ENCODE measurements at regions not wholly inside any gene's neighbourhood (a gene's known extent, or its start where the extent isn't known, plus 50 kb on each side); places are given as distances from the start of the nearest gene placed in this dataset.
"Not testable (repeated sequence)": the region's sequence is repeated elsewhere in the genome, so short reads cannot be mapped to it uniquely, and the experiment has no call there.

GRCh38 chr9:41657141-41657540, 468.0 kb upstream of the ZNG1F start:
- not testable (repeated sequence) for H3K36me3 Mint-ChIP-seq, H3K27me3 Mint-ChIP-seq, ATAC-seq, H3K4me3 Mint-ChIP-seq, H3K27ac Mint-ChIP-seq, H3K4me1 Mint-ChIP-seq, H3K9me3 Mint-ChIP-seq

- H3K4me3 Mint-ChIP-seq, H3K27me3 Mint-ChIP-seq, H3K4me1 Mint-ChIP-seq, H3K36me3 Mint-ChIP-seq, H3K27ac Mint-ChIP-seq, ATAC-seq, H3K9me3 Mint-ChIP-seq: not testable (repeated sequence)
Observed at GRCh38 chr9:41655071-41655554, 466.0 kb upstream of the ZNG1F start.

GRCh38 chr9:41654349-41654748, 465.2 kb upstream of the ZNG1F start:
- not testable (repeated sequence) for H3K36me3 Mint-ChIP-seq, H3K9me3 Mint-ChIP-seq, ATAC-seq, H3K27me3 Mint-ChIP-seq, H3K4me1 Mint-ChIP-seq, H3K27ac Mint-ChIP-seq
- peak overlapping the region; percentile 30 for H3K4me3 Mint-ChIP-seq

GRCh38 chr9:41653560-41654340, 464.6 kb upstream of the ZNG1F start:
- H3K4me3 Mint-ChIP-seq = peak overlapping the region; percentile 30
- not testable (repeated sequence) for H3K36me3 Mint-ChIP-seq, H3K27ac Mint-ChIP-seq, H3K9me3 Mint-ChIP-seq, H3K4me1 Mint-ChIP-seq, H3K27me3 Mint-ChIP-seq, ATAC-seq

- H3K36me3 Mint-ChIP-seq, H3K27ac Mint-ChIP-seq, ATAC-seq, H3K4me1 Mint-ChIP-seq, H3K4me3 Mint-ChIP-seq, H3K27me3 Mint-ChIP-seq, H3K9me3 Mint-ChIP-seq: not testable (repeated sequence)
Observed at GRCh38 chr9:41652800-41653199, 463.7 kb upstream of the ZNG1F start.

- not testable (repeated sequence) for H3K36me3 Mint-ChIP-seq, H3K27me3 Mint-ChIP-seq, H3K4me1 Mint-ChIP-seq, H3K27ac Mint-ChIP-seq, H3K4me3 Mint-ChIP-seq, ATAC-seq, H3K9me3 Mint-ChIP-seq
Observed at GRCh38 chr9:41652100-41652713, 463.1 kb upstream of the ZNG1F start.

GRCh38 chr9:41650086-41650485, 461.0 kb upstream of the ZNG1F start:
- not testable (repeated sequence) for H3K27ac Mint-ChIP-seq, ATAC-seq, H3K27me3 Mint-ChIP-seq, H3K4me3 Mint-ChIP-seq, H3K9me3 Mint-ChIP-seq, H3K36me3 Mint-ChIP-seq, H3K4me1 Mint-ChIP-seq

GRCh38 chr9:41648564-41648963, 459.4 kb upstream of the ZNG1F start:
- not testable (repeated sequence) for H3K4me1 Mint-ChIP-seq, H3K9me3 Mint-ChIP-seq, H3K27ac Mint-ChIP-seq, H3K4me3 Mint-ChIP-seq, H3K27me3 Mint-ChIP-seq, H3K36me3 Mint-ChIP-seq, ATAC-seq

GRCh38 chr9:41646246-41646645, 457.1 kb upstream of the ZNG1F start:
- H3K27ac Mint-ChIP-seq, H3K4me1 Mint-ChIP-seq, H3K27me3 Mint-ChIP-seq, H3K36me3 Mint-ChIP-seq, H3K9me3 Mint-ChIP-seq, ATAC-seq, H3K4me3 Mint-ChIP-seq: not testable (repeated sequence)

GRCh38 chr9:41643571-41644279, 454.6 kb upstream of the ZNG1F start:
- not testable (repeated sequence) for H3K9me3 Mint-ChIP-seq, H3K27ac Mint-ChIP-seq, H3K4me1 Mint-ChIP-seq, ATAC-seq, H3K27me3 Mint-ChIP-seq, H3K36me3 Mint-ChIP-seq, H3K4me3 Mint-ChIP-seq

- H3K4me3 Mint-ChIP-seq, H3K27ac Mint-ChIP-seq, H3K36me3 Mint-ChIP-seq, H3K4me1 Mint-ChIP-seq, ATAC-seq, H3K9me3 Mint-ChIP-seq, H3K27me3 Mint-ChIP-seq: not testable (repeated sequence)
Observed at GRCh38 chr9:41633726-41634125, 444.6 kb upstream of the ZNG1F start.

- not testable (repeated sequence) for H3K27ac Mint-ChIP-seq, H3K4me1 Mint-ChIP-seq, H3K9me3 Mint-ChIP-seq, ATAC-seq, H3K4me3 Mint-ChIP-seq, H3K36me3 Mint-ChIP-seq, H3K27me3 Mint-ChIP-seq
Observed at GRCh38 chr9:41623666-41624065, 434.5 kb upstream of the ZNG1F start.

GRCh38 chr9:41619254-41619653, 430.1 kb upstream of the ZNG1F start:
- not testable (repeated sequence) for H3K36me3 Mint-ChIP-seq, H3K4me3 Mint-ChIP-seq, H3K27ac Mint-ChIP-seq, H3K4me1 Mint-ChIP-seq, ATAC-seq, H3K27me3 Mint-ChIP-seq, H3K9me3 Mint-ChIP-seq

- H3K27me3 Mint-ChIP-seq, H3K4me1 Mint-ChIP-seq, H3K9me3 Mint-ChIP-seq, ATAC-seq, H3K36me3 Mint-ChIP-seq, H3K27ac Mint-ChIP-seq, H3K4me3 Mint-ChIP-seq: not testable (repeated sequence)
Observed at GRCh38 chr9:41606961-41607547, 417.9 kb upstream of the ZNG1F start.

- H3K4me1 Mint-ChIP-seq, H3K36me3 Mint-ChIP-seq, H3K9me3 Mint-ChIP-seq, H3K27ac Mint-ChIP-seq, H3K4me3 Mint-ChIP-seq, H3K27me3 Mint-ChIP-seq, ATAC-seq: not testable (repeated sequence)
Observed at GRCh38 chr9:41565572-41565971, 376.5 kb upstream of the ZNG1F start.
